Caco-2 (cell line): ENCODE measurements at regions not wholly inside any gene's neighbourhood (a gene's known extent, or its start where the extent isn't known, plus 50 kb on each side); places are given as distances from the start of the nearest gene placed in this dataset.

Experiments
- BruUV-seq: library from RNA; stranded (reverse); fragments of 400-500 nt; replicated peaks from 2 replicates; lab custom pipeline; 2021; lab: Mats Ljungman, UMichigan
- CTCF ChIA-PET: fragments of 300-600 bp; sonication (Branson Sonifier 250); formaldehyde crosslinking; loops from one replicate; lab custom pipeline; 2022; ENCODE audit warnings: antibody characterized with exemption; lab: Charles Lee
- POLR2A ChIA-PET: fragments of 300-600 bp; sonication (Branson Sonifier 250); formaldehyde crosslinking; loops from one replicate; lab custom pipeline; 2022; ENCODE audit warnings: antibody characterized with exemption; lab: Charles Lee
- DNase-seq, 2 experiments: peaks; one replicate each; pipeline versions ENCODE4 v3.0.0 to v3.0.0-alpha.2; 2020 to 2022
- H3K27me3 ChIP-seq: replicated peaks from 2 replicates; pipeline ENCODE4 v1.6.0; 2011; ENCODE audit warnings: low read length; ENCODE audit not compliant: control insufficient read depth, insufficient read depth
- H3K36me3 ChIP-seq: 2 replicates; pipeline ENCODE4 v1.5.1; 2011; ENCODE audit warnings: low read length; ENCODE audit not compliant: control insufficient read depth, insufficient read depth
- H3K4me1 ChIP-seq: fragments of 250-450 bp; sonication (Bioruptor Pico); 2 replicates; pipeline ENCODE4 v1.5.1; 2020; ENCODE audit warnings: mild to moderate bottlenecking
- H3K4me3 ChIP-seq: 2 replicates; pipeline ENCODE4 v1.5.1; 2011; ENCODE audit warnings: low read depth, mild to moderate bottlenecking, control low read depth, low read length
- H3K9me3 ChIP-seq: fragments of 250-450 bp; sonication (Bioruptor Pico); 2 replicates; pipeline ENCODE4 v1.5.1; 2020; ENCODE audit warnings: mild to moderate bottlenecking, moderate library complexity
- H3K27ac Mint-ChIP-seq: one replicate; pipeline ENCODE4 v1.8.0; 2022; ENCODE audit warnings: mixed read lengths; ENCODE audit not compliant: unreplicated experiment
- H3K27me3 Mint-ChIP-seq: one replicate; pipeline ENCODE4 v1.8.0; 2022; ENCODE audit warnings: mixed read lengths; ENCODE audit not compliant: insufficient read depth, unreplicated experiment
- H3K36me3 Mint-ChIP-seq: one replicate; pipeline ENCODE4 v1.8.0; 2022; ENCODE audit warnings: mild to moderate bottlenecking, mixed read lengths; ENCODE audit not compliant: insufficient read depth, unreplicated experiment
- H3K4me1 Mint-ChIP-seq: one replicate; pipeline ENCODE4 v1.8.0; 2022; ENCODE audit warnings: low read depth, mixed read lengths; ENCODE audit not compliant: unreplicated experiment
- H3K4me3 Mint-ChIP-seq: one replicate; pipeline ENCODE4 v1.8.0; 2022; ENCODE audit warnings: mild to moderate bottlenecking, moderate library complexity, mixed read lengths; ENCODE audit not compliant: unreplicated experiment
- H3K9me3 Mint-ChIP-seq: one replicate; pipeline ENCODE4 v1.8.0; 2022; ENCODE audit warnings: mixed read lengths; ENCODE audit not compliant: unreplicated experiment
- intact Hi-C: fragments of 100-400 bp; cut with micrococcal nuclease; formaldehyde crosslinking; loops from one replicate; pipeline ENCODE4 v1.10.0; 2022; ENCODE audit not compliant: unreplicated experiment
- TF ChIP-seq, protein P1 (sequence below), 2 experiments: fragments of 200-600 bp in 1 of 2; IDR thresholded peaks; 1 replicate in 1 of 2; 2 replicates in 1 of 2; pipeline versions ENCODE4 v1.5.1 to v1.8.0; 2011 to 2022; ENCODE audit warnings: antibody characterized with exemption in 1 of 2, control low read depth in 1 of 2, inconsistent platforms in 1 of 2, low read depth in 1 of 2, low read length in 1 of 2, mild to moderate bottlenecking in 1 of 2, moderate library complexity in 1 of 2; ENCODE audit not compliant: insufficient read depth in 1 of 2, severe bottlenecking in 1 of 2, unreplicated experiment in 1 of 2

- Histone ChIP-seq H3K9me3 (no peaks in the 10 kb centered on the region; the same call in 1 of the 2 replicates), H3K4me1 (peaks cover 10% of the 10 kb centered on the region; the same call in 1 of the 2 replicates), H3K4me3 (no peak overlapping the region), H3K27me3 (no peaks in the 10 kb centered on the region), H3K36me3 (no peaks in the 10 kb centered on the region)
- TF ChIP-seq, protein P1, sequence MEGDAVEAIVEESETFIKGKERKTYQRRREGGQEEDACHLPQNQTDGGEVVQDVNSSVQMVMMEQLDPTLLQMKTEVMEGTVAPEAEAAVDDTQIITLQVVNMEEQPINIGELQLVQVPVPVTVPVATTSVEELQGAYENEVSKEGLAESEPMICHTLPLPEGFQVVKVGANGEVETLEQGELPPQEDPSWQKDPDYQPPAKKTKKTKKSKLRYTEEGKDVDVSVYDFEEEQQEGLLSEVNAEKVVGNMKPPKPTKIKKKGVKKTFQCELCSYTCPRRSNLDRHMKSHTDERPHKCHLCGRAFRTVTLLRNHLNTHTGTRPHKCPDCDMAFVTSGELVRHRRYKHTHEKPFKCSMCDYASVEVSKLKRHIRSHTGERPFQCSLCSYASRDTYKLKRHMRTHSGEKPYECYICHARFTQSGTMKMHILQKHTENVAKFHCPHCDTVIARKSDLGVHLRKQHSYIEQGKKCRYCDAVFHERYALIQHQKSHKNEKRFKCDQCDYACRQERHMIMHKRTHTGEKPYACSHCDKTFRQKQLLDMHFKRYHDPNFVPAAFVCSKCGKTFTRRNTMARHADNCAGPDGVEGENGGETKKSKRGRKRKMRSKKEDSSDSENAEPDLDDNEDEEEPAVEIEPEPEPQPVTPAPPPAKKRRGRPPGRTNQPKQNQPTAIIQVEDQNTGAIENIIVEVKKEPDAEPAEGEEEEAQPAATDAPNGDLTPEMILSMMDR (IDR thresholded peaks at IDR 0.05; ENCODE audit: insufficient read depth in 1 of 2, low read depth in 1 of 2, low read length in 1 of 2, severe bottlenecking in 1 of 2, unreplicated experiment in 1 of 2), result no peak
- intact Hi-C loops, result no loop called here
- Mint-ChIP-seq H3K27me3 (no peaks in the 10 kb centered on the region), H3K36me3 (no peaks in the 10 kb centered on the region), H3K9me3 (no peaks in the 10 kb centered on the region), H3K27ac (no peak overlapping the region), H3K4me1 (peaks cover 11% of the 10 kb centered on the region), H3K4me3 (no peak overlapping the region)
- no peak for DNase-seq
- BruUV-seq, result no TSS peak
- POLR2A ChIA-PET, result no interaction called here
- CTCF ChIA-PET, result no interaction called here
Observed at GRCh38 chr11:134849833-134850232, 437.8 kb upstream of the B3GAT1 start.

DNA sequence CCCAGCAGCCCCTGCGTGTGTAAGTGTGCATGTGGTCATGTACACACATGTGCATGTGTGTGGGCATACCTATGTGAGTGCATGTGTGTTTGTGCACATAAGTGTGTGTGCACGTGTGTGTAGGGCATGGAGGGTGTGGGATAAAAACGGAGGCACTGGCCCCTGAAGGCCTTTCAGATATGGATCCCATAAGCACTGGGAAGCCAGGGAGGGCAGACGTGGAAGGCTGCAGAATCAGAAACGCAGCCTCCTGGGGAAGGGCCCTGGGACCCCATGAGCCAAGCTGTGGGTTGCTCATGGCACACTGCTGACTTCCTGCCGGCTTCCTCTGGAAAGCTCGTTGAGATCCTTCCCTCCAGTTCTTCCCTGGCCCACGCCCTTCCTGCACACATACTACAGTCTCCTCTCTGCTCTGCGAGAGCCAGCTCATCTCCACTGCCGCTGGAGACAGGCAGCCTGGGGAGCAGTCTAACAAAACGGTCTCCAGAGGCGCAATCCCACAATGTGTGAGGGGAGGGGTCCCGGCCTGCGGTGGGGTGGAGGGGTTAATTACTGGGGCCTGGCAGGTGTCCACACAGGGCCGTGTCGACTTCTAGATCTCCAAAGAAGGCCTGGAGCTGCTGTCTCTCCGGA, 435.2 kb upstream of the B3GAT1 start:
- Mint-ChIP-seq H3K27me3 (no peaks in the 10 kb centered on the region), H3K36me3 (no peaks in the 10 kb centered on the region), H3K4me3 (no peak overlapping the region), H3K27ac (no peak overlapping the region), H3K9me3 (no peaks in the 10 kb centered on the region), H3K4me1 (no peaks in the 10 kb centered on the region)
- CTCF ChIA-PET, result no interaction called here
- intact Hi-C loops, result no loop called here
- 0 out of 2 replicates have a peak, but pooled peaks cover 4% of the 10 kb centered on the region for H3K4me1 ChIP-seq
- no peak for DNase-seq
- no peak overlapping the region for H3K4me3 ChIP-seq
- no peaks in the 10 kb centered on the region; the same call in 1 of the 2 replicates for H3K9me3 ChIP-seq
- no TSS peak for BruUV-seq
- POLR2A ChIA-PET, result no interaction called here
- no peaks in the 10 kb centered on the region for H3K36me3 ChIP-seq
- TF ChIP-seq, protein P1 (IDR thresholded peaks at IDR 0.05; ENCODE audit: insufficient read depth in 1 of 2, low read depth in 1 of 2, low read length in 1 of 2, severe bottlenecking in 1 of 2, unreplicated experiment in 1 of 2), result no peak
- H3K27me3 ChIP-seq, result no peaks in the 10 kb centered on the region

- Mint-ChIP-seq H3K4me1 (no peaks in the 10 kb centered on the region), H3K36me3 (no peaks in the 10 kb centered on the region), H3K9me3 (no peaks in the 10 kb centered on the region), H3K4me3 (no peak overlapping the region), H3K27me3 (no peaks in the 10 kb centered on the region), H3K27ac (no peak overlapping the region)
- CTCF ChIA-PET, result no interaction called here
- BruUV-seq, result no TSS peak
- H3K36me3 ChIP-seq, result no peaks in the 10 kb centered on the region
- H3K27me3 ChIP-seq, result no peaks in the 10 kb centered on the region
- no peak overlapping the region for H3K4me3 ChIP-seq
- TF ChIP-seq, protein P1 (IDR thresholded peaks at IDR 0.05; ENCODE audit: insufficient read depth in 1 of 2, low read depth in 1 of 2, low read length in 1 of 2, severe bottlenecking in 1 of 2, unreplicated experiment in 1 of 2), result no peak
- POLR2A ChIA-PET, result no interaction called here
- intact Hi-C loops, result no loop called here
- H3K4me1 ChIP-seq, result 0 out of 2 replicates have a peak, but pooled peaks cover 4% of the 10 kb centered on the region
- no peak for DNase-seq
- H3K9me3 ChIP-seq, result no peaks in the 10 kb centered on the region; the same call in 1 of the 2 replicates
Observed at GRCh38 chr11:134846328-134847082, 434.5 kb upstream of the B3GAT1 start.
